H1 (cell line): ENCODE measurements at regions not wholly inside any gene's neighbourhood (a gene's known extent, or its start where the extent isn't known, plus 50 kb on each side); places are given as distances from the start of the nearest gene placed in this dataset.

Experiments
- CTCF ChIA-PET: fragments of 300-600 bp; sonication (Branson Sonifier 250); formaldehyde crosslinking; loops from one replicate; lab custom pipeline; 2021; ENCODE audit not compliant: partially characterized antibody; lab: Charles Lee
- POLR2A ChIA-PET: fragments of 300-600 bp; sonication (Branson Sonifier 250); formaldehyde crosslinking; loops from one replicate; lab custom pipeline; 2021; ENCODE audit warnings: inconsistent platforms; ENCODE audit not compliant: partially characterized antibody; lab: Charles Lee
- DNase-seq, 2 experiments: peaks; one replicate each; pipeline versions ENCODE4 v3.0.0 to v3.0.0-alpha.2; 2010 to 2022; ENCODE audit warnings: low spot score in 2 of 2, low read depth in 1 of 2, mixed read lengths in 1 of 2
- FAIRE-seq: peaks from 2 replicates; lab custom pipeline; 2011; peaks lifted over from hg19 to GRCh38; lab: Jason Lieb, UNC
- H2AFZ ChIP-seq: 2 replicates; pipeline ENCODE4 v1.8.1; 2012; ENCODE audit warnings: low read length, inconsistent platforms
- H2AK5ac ChIP-seq: 2 replicates; pipeline ENCODE4 v1.6.1; 2013; ENCODE audit warnings: low read depth, low read length
- H2BK120ac ChIP-seq: replicated peaks from 2 replicates; pipeline ENCODE3; 2013; ENCODE audit warnings: low read depth, low read length, inconsistent platforms
- H2BK12ac ChIP-seq: 2 replicates; pipeline ENCODE4 v1.6.1; 2013; ENCODE audit warnings: low read depth, low read length
- H2BK15ac ChIP-seq: 2 replicates; pipeline ENCODE4 v1.6.1; 2013; ENCODE audit warnings: low read length
- H2BK20ac ChIP-seq: 2 replicates; pipeline ENCODE4 v1.6.1; 2013; ENCODE audit warnings: low read length
- H2BK5ac ChIP-seq: 2 replicates; pipeline ENCODE4 v1.6.1; 2013; ENCODE audit warnings: low read depth, low read length
- H3K14ac ChIP-seq: 2 replicates; pipeline ENCODE4 v1.6.1; 2013; ENCODE audit warnings: inconsistent platforms; ENCODE audit not compliant: insufficient read length
- H3K18ac ChIP-seq: 2 replicates; pipeline ENCODE4 v1.6.1; 2013; ENCODE audit warnings: low read length; ENCODE audit errors: extremely low read depth
- H3K23ac ChIP-seq: 2 replicates; pipeline ENCODE4 v1.6.1; 2013; ENCODE audit warnings: inconsistent platforms; ENCODE audit not compliant: insufficient read length
- H3K23me2 ChIP-seq: 2 replicates; pipeline ENCODE4 v1.6.1; 2013; ENCODE audit warnings: low read depth, low read length
- H3K27ac ChIP-seq: 2 replicates; pipeline ENCODE4 v1.6.1; 2011; ENCODE audit warnings: low read depth, low read length, inconsistent platforms
- H3K27me3 ChIP-seq, 4 experiments: replicated peaks in 1 of 4; 1 replicate in 1 of 4; 2 replicates in 3 of 4; pipeline versions ENCODE4 v1.6.1 to v1.8.1; 2011 to 2013; ENCODE audit warnings: low read length in 3 of 4, mild to moderate bottlenecking in 3 of 4, inconsistent platforms in 2 of 4, mixed read lengths in 2 of 4, moderate library complexity in 1 of 4; ENCODE audit not compliant: control insufficient read depth in 3 of 4, insufficient read depth in 3 of 4; ENCODE audit errors: extremely low read depth in 1 of 4
- H3K36me3 ChIP-seq, 4 experiments: 2 replicates each; pipeline versions ENCODE4 v1.6.1 to v1.8.1; 2011 to 2013; ENCODE audit warnings: mild to moderate bottlenecking in 4 of 4, low read length in 3 of 4, moderate library complexity in 2 of 4, control low read depth in 1 of 4, inconsistent platforms in 1 of 4; ENCODE audit not compliant: insufficient read depth in 4 of 4, control insufficient read depth in 2 of 4
- H3K4ac ChIP-seq: replicated peaks from 2 replicates; pipeline ENCODE3; 2013; ENCODE audit warnings: low read length, low read depth, mixed read lengths, inconsistent platforms; ENCODE audit not compliant: insufficient read length
- H3K4me1 ChIP-seq, 4 experiments: replicated peaks in 1 of 4; 1 replicate in 1 of 4; 2 replicates in 3 of 4; pipeline versions ENCODE4 v1.6.1 to v1.8.1; 2011 to 2013; ENCODE audit warnings: low read length in 3 of 4, inconsistent platforms in 2 of 4, mixed read lengths in 1 of 4; ENCODE audit not compliant: insufficient read depth in 4 of 4, control insufficient read depth in 3 of 4
- H3K4me2 ChIP-seq, 2 experiments: 2 replicates each; pipeline versions ENCODE4 v1.6.1 to v1.8.1; 2011 to 2013; ENCODE audit warnings: low read depth in 2 of 2, low read length in 2 of 2, control low read depth in 1 of 2, inconsistent platforms in 1 of 2, mild to moderate bottlenecking in 1 of 2; ENCODE audit not compliant: insufficient read depth in 1 of 2
- H3K4me3 ChIP-seq, 4 experiments: fragments of 200-600, 300-600 bp in 1 of 4; sonication (generic), shearing (Covaris generic), sonication (Bioruptor Twin) in 1 of 4; 2 replicates each; pipeline versions ENCODE4 v1.5.1 to v1.8.1; 2011 to 2016; ENCODE audit warnings: low read length in 4 of 4, low read depth in 3 of 4, control low read depth in 2 of 4, inconsistent platforms in 2 of 4, mild to moderate bottlenecking in 2 of 4, mixed read lengths in 1 of 4, moderate library complexity in 1 of 4; ENCODE audit not compliant: insufficient read depth in 2 of 4; ENCODE audit errors: extremely low read depth in 1 of 4
- H3K56ac ChIP-seq: replicated peaks from 2 replicates; pipeline ENCODE3; 2013; ENCODE audit warnings: low read depth, mild to moderate bottlenecking, mixed read lengths, low read length, inconsistent platforms; ENCODE audit not compliant: insufficient read length
- H3K79me1 ChIP-seq: 2 replicates; pipeline ENCODE4 v1.6.1; 2013; ENCODE audit warnings: low read depth, low read length, control low read depth
- H3K79me2 ChIP-seq, 2 experiments: 2 replicates each; pipeline versions ENCODE4 v1.6.1 to v1.8.1; 2012 to 2013; ENCODE audit warnings: low read length in 2 of 2, mild to moderate bottlenecking in 2 of 2, inconsistent platforms in 1 of 2; ENCODE audit not compliant: insufficient read depth in 2 of 2, control insufficient read depth in 1 of 2
- H3K9ac ChIP-seq, 4 experiments: replicated peaks in 1 of 4; 1 replicate in 1 of 4; 2 replicates in 3 of 4; pipeline versions ENCODE4 v1.6.1 to v1.8.1; 2011 to 2013; ENCODE audit warnings: low read depth in 3 of 4, low read length in 3 of 4, control low read depth in 2 of 4, mild to moderate bottlenecking in 2 of 4, moderate library complexity in 2 of 4, inconsistent platforms in 1 of 4; ENCODE audit errors: extremely low read depth in 1 of 4
- H3K9me3 ChIP-seq, 2 experiments: 2 replicates each; pipeline versions ENCODE4 v1.6.1 to v1.8.1; 2012 to 2013; ENCODE audit warnings: mild to moderate bottlenecking in 2 of 2, moderate library complexity in 2 of 2, control low read depth in 1 of 2, inconsistent platforms in 1 of 2, low read depth in 1 of 2, low read length in 1 of 2, mixed read lengths in 1 of 2; ENCODE audit not compliant: insufficient read depth in 2 of 2
- H4K20me1 ChIP-seq, 2 experiments: replicated peaks in 1 of 2; 2 replicates each; pipeline versions ENCODE3 to v1.8.1; 2011 to 2013; ENCODE audit warnings: inconsistent platforms in 2 of 2, low read length in 2 of 2, mild to moderate bottlenecking in 1 of 2; ENCODE audit not compliant: insufficient read depth in 2 of 2, control insufficient read depth in 1 of 2
- H4K5ac ChIP-seq: 2 replicates; pipeline ENCODE4 v1.6.1; 2013; ENCODE audit warnings: low read length, low read depth, mixed read lengths, inconsistent platforms; ENCODE audit not compliant: insufficient read length
- H4K8ac ChIP-seq: 2 replicates; pipeline ENCODE4 v1.8.0; 2013; ENCODE audit warnings: mild to moderate bottlenecking, moderate library complexity, low read length, inconsistent platforms; ENCODE audit not compliant: insufficient read depth; ENCODE audit errors: extremely low read depth
- H4K91ac ChIP-seq: replicated peaks from 2 replicates; pipeline ENCODE3; 2013; ENCODE audit warnings: low read length, mixed read lengths, inconsistent platforms; ENCODE audit not compliant: insufficient read length
- BCL11A ChIP-seq, 2 experiments: IDR thresholded peaks; one replicate each; pipeline ENCODE4 v1.6.1; 2011; ENCODE audit warnings: low read depth in 2 of 2, low read length in 2 of 2, mild to moderate bottlenecking in 2 of 2
- CHD1 ChIP-seq: IDR thresholded peaks from 2 replicates; pipeline ENCODE4 v1.6.1; 2012; ENCODE audit warnings: low read depth, low read length, improper control_type of control experiment
- CHD2 ChIP-seq: IDR thresholded peaks from 2 replicates; pipeline ENCODE4 v1.6.1; 2012; ENCODE audit warnings: low read length, improper control_type of control experiment
- CREB1 ChIP-seq: IDR thresholded peaks from 2 replicates; pipeline ENCODE4 v1.6.1; 2012; ENCODE audit warnings: inconsistent platforms
- E2F6 ChIP-seq: IDR thresholded peaks from 2 replicates; pipeline ENCODE4 v1.6.1; 2012; ENCODE audit warnings: inconsistent platforms
- EZH2 ChIP-seq: fragments of 200-600 bp; sonication (generic); IDR thresholded peaks from 2 replicates; pipeline ENCODE4 v1.7.1; 2012; ENCODE audit warnings: low read depth, mild to moderate bottlenecking, moderate library complexity, low read length, inconsistent platforms; ENCODE audit not compliant: severe bottlenecking
- GTF2F1 ChIP-seq: IDR thresholded peaks from 2 replicates; pipeline ENCODE4 v1.6.1; 2012; ENCODE audit warnings: low read depth, low read length, improper control_type of control experiment, borderline replicate concordance
- JUN ChIP-seq: IDR thresholded peaks from 2 replicates; pipeline ENCODE4 v1.6.1; 2011; ENCODE audit warnings: low read depth, mild to moderate bottlenecking, improper control_type of control experiment, low read length
- NRF1 ChIP-seq: IDR thresholded peaks from 2 replicates; pipeline ENCODE4 v1.6.1; 2011; ENCODE audit warnings: mild to moderate bottlenecking, low read depth, low read length, improper control_type of control experiment
- RFX5 ChIP-seq: IDR thresholded peaks from 2 replicates; pipeline ENCODE4 v1.6.1; 2011; ENCODE audit warnings: low read depth, low read length, improper control_type of control experiment, borderline replicate concordance
- SIN3A ChIP-seq, 2 experiments: IDR thresholded peaks in 1 of 2; conservative IDR thresholded peaks in 1 of 2; 2 replicates each; pipeline ENCODE4 v1.6.1; 2011 to 2012; ENCODE audit warnings: low read length in 2 of 2, improper control_type of control experiment in 1 of 2, low read depth in 1 of 2, mild to moderate bottlenecking in 1 of 2
- TEAD4 ChIP-seq: IDR thresholded peaks from 2 replicates; pipeline ENCODE4 v1.6.1; 2012; ENCODE audit warnings: low read depth, low read length, inconsistent platforms, mixed read lengths

GRCh38 chr1:73749996-73750395, 448.0 kb downstream of the LRRIQ3 start:
- H3K4ac ChIP-seq, result no peak overlapping the region
- no peaks in the 10 kb centered on the region for H3K27me3 ChIP-seq
- H2BK5ac ChIP-seq, result no peak overlapping the region
- H3K27ac ChIP-seq, result no peak overlapping the region
- no peaks in the 10 kb centered on the region for H3K79me2 ChIP-seq
- no peak overlapping the region for H2AK5ac ChIP-seq
- no peaks in the 10 kb centered on the region for H3K23me2 ChIP-seq
- FAIRE-seq, result no peak
- no peak overlapping the region for H3K18ac ChIP-seq
- H4K5ac ChIP-seq, result no peak overlapping the region
- H3K14ac ChIP-seq, result no peak overlapping the region
- H2AFZ ChIP-seq, result no peak overlapping the region
- DNase-seq, result no peak
- H4K8ac ChIP-seq, result no peak overlapping the region
- POLR2A ChIA-PET, result no interaction called here
- H2BK15ac ChIP-seq, result no peak overlapping the region
- H3K9me3 ChIP-seq, result no peaks in the 10 kb centered on the region
- no peak overlapping the region for H2BK12ac ChIP-seq
- no peaks in the 10 kb centered on the region for H4K20me1 ChIP-seq
- H3K9ac ChIP-seq, result no peak overlapping the region
- no peak overlapping the region for H3K56ac ChIP-seq
- H3K79me1 ChIP-seq, result no peaks in the 10 kb centered on the region
- H2BK20ac ChIP-seq, result no peak overlapping the region
- H2BK120ac ChIP-seq, result no peak overlapping the region
- H3K4me3 ChIP-seq, result no peak overlapping the region
- H3K4me2 ChIP-seq, result no peak overlapping the region
- no peak overlapping the region for H3K23ac ChIP-seq
- H4K91ac ChIP-seq, result no peak overlapping the region
- CTCF ChIA-PET, result interaction anchor here (1.0 to 1.5 kb wide), 2 partner anchors 18 to 76 kb away, joined by 4 read pairs; no protein-coding TSS in a partner anchor
- H3K4me1 ChIP-seq, result no peaks in the 10 kb centered on the region
- no peaks in the 10 kb centered on the region for H3K36me3 ChIP-seq
- no peak for TF ChIP-seq CHD2
- TF ChIP-seq TEAD4, result no peak
- no peak for TF ChIP-seq E2F6
- no peak for TF ChIP-seq JUN
- TF ChIP-seq BCL11A (IDR thresholded peaks at IDR 0.05; ENCODE audit: low read depth in 2 of 2, low read length in 2 of 2), result no peak
- no peak for TF ChIP-seq CHD1
- no peak for TF ChIP-seq RFX5
- TF ChIP-seq NRF1, result no peak
- no peak for TF ChIP-seq SIN3A (conservative IDR thresholded peaks at IDR 0.05 in 1 of 2, IDR thresholded peaks at IDR 0.05 in 1 of 2; ENCODE audit: low read depth in 1 of 2, low read length in 2 of 2)
- TF ChIP-seq GTF2F1, result no peak
- no peak for TF ChIP-seq EZH2
- TF ChIP-seq CREB1, result no peak
